Kidney capillary endothelial cell (primary cell): ENCODE measurements at regions not wholly inside any gene's neighbourhood (a gene's known extent, or its start where the extent isn't known, plus 50 kb on each side); places are given as distances from the start of the nearest gene placed in this dataset.
"Not testable (repeated sequence)": the region's sequence is repeated elsewhere in the genome, so short reads cannot be mapped to it uniquely, and the experiment has no call there.

Experiments used
- DNase-seq: peaks from one replicate; pipeline ENCODE4 v3.0.0-alpha.2; 2018; ENCODE audit warnings: low spot score

DNA sequence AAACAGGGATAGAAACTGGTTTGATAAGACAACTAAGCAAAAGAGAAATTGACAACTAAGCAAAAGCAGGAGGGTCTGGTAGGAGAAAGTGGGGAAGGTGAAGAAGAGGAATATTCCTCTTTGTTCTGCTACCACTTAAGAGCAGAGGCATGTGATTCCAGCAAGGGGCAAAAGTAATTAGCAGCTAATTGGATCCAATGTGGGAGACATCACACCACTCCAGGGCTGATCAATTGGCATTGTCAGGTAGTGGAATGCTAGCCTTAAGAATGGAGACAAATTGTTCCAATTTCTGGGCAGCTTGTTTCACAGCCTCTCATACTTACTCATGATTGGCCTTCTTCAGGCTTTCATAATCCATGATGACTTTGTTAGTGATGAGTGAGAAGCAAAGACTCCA, 547.1 kb upstream of the GCFC2 start:
- no peak for DNase-seq

DNA sequence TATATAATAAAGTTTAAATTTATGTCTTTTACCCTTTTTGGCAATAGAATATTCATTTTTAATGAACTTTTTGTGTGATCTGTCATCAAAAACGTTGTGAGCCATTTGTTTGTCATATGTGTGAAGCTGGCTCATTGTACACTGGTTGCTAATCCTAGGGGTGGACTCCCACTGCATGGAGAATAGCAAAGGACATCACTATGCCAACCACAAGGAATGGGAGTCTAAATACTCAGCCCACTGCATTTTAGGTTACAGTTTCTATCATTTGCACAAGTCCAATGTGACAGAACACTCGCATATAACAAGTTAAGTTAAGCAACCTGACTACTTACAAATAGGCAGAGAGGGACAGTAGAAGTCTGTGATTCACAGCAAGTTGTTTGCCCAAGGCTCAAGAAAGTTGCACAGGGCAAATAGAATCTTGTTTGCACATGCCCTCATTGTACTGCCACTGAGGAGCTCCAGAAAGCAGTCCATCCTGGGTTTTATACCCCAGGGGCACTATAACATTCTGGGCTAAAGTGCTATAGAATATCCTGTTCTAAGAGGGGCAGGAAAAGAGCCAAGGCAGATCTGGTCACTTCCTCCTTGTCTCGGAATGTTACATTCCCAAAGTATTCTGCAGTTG, 545.9 kb upstream of the GCFC2 start:
- DNase-seq, result no peak

DNA sequence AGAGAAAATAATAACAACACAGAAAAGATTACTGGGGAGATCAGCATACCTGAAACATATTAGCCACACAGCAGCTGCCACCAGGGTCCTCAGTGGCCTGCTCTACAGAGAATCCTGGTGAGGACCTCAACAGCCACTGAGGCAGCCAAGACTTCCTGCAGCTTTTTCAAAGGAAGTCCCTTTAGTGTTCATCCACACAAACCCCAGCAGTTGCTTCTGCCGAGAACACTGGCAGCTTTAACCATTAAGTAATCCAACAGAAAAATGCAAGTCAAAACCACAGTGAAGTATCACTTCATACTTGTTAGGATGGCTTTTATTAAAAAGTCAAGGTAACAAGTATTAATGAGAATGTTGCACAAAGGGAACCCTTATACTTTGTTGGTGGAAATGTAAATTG, 542.0 kb upstream of the GCFC2 start:
- no peak for DNase-seq

DNA sequence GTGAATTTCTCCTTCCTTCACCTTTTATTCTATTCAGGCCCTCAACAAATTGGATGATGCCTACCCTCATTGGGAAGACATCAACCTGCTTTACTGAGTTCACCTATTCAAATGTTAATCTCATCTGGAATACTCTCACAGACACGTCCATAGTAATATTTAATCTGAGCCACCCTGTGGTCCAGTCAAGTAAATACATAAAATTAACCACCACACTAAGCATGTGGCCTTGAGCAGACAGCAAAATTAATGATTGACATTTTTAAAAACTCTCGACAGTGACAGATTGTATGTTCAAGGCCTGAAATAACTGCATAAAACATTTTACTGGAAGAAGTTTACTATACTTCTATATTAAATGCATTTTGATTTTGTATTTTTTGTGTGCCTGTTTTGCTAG, 540.6 kb upstream of the GCFC2 start:
- DNase-seq, result no peak

DNA sequence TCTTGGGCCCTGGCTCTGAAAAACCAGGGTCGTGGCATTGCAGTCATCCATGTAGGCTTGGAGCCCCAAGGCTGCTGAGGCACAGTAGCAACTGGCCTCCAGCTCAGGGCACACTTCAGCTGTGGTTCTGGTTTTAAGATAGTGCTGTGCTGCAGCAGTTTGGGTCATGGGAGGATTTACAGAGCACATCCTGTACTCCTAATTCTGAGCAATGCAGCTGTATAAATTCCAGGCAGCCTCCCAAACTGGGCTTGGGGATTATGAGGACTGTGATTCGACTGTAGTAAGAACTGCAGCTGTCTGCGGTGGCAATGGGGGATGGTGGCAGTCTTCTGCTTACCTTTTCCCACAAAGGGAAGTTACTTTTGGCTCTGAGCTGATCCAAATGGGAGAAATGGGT, 536.3 kb upstream of the GCFC2 start:
- no peak for DNase-seq

DNA sequence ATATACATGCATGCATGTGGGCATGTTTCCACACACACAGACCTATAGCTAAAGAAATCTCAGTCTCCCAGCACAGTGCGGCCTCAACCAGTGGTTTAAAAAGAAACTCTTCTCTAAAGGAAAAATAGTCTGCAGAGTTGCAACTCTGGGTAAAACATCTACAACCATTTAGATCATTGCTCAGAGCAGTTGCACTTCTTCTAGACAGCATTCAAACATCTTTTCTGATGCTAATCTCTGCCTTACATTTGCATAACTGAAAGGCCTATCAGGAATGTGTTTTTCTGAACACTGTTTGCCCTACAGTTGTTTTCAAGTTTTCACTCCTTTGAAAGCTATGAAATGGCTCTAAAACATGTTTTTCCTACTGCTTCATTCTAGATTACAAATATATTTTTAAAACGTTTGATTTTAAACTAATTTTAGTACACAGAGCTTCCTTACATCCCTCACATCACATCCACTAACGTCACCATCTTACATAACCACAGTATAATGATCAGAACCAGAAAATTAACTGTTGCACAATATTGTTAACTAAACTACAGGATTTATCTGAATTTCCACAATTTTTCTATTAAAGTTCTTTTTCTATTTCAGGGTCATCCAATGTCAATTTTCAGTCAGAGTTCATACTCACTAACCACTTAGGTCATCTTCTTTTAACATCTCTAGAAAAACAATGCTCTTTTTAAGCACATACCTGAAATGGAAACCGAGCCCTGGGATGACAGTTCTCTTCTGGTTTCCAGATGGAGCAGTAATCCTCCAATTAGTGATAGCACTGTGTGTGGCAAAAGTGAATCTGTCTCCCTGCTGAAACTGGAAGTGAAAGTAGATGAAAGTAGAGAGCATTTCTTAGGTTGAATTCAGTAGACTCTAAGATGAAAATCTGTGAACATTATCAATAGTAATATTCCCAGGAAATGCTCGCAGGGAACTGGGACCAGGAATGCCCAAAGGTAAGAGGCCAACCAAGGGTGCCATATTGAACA, 501.6 kb upstream of the GCFC2 start:
- DNase-seq, result no peak

DNA sequence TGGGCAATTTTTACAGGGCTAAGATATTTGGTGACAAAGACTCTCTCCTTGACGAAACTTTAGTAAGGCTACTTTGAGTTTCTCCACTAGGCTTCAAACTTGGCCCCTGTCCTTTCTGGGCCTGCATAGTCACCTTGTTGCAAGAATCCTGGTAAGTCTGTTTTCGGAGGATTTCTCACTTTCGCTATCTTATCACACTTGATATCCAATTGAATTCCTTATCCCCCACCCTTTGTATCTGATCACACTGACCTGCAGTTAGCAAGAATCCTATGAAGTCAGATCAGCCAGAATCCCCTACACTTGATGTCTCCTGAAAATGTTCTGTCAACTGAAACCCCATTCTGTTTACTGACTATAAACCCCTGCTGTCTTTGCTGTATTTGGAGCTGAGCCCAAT, 499.8 kb upstream of the GCFC2 start:
- no peak for DNase-seq

DNA sequence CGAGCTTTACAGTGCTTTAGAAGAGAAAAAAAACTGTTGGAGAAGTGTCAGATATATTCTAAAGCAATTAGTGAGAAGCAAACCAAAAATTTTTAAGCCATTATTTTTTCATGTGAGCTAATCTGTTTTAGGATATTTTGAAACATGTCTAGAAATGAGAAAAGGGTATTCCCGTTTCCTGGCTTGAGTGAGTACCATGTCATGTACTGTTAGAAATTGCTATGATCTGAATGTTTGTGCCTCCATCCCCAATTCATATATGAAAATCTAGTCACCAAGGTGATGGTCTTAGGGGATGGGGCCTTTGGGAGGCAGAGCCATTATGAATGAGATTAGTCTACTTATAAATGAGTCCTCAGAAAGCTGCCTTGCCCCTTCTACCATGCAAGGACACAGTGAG, 493.3 kb upstream of the GCFC2 start:
- no peak for DNase-seq

DNA sequence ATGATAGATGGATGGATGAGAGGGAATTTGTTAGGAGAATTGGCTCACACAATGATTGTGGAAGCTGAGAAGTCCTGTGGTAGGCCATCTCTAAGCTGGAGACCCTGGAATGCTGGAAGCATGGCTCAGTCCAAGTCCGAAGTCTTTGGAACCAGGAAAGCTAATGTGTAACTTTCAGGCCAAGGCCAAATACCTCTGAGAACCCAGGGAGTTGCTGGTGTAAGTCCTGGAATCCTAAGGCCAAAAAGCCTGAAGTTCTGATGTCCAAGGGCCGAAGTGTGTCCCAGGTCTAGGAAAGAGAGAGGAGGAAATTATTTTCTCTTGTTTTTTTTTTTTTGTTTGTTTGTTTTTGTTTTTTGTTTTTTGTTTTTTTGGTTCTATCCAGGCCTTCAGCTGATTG, 492.2 kb upstream of the GCFC2 start:
- DNase-seq, result no peak

DNA sequence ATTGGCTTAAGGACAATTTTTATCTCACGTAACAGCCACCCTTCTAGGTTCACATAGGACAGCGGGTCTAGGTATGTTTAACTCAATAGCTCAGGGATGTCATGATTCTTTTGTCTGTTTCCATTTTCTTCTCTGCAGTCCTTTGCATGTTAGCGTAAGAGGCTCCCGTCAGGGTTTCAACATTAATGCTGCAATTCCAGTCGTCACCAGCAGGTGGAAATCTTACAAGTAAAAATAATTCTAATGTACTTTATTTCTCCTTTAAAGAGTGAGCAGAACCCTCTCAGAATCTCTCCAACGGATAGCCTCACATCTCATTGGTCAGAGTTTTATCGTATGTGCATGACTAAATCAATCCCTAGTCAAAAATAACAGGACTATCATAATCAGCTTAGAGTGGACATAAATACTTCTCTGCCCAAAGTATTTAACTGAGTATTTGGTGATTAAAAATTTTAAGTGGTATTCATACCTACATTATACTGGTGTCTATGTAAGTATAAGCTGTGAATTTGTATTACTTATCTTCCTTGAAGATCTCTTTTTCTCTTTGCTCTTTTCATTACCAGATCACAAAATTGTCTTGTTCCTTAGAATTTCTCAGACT, 487.2 kb upstream of the GCFC2 start:
- peak; percentile 68 for DNase-seq

DNA sequence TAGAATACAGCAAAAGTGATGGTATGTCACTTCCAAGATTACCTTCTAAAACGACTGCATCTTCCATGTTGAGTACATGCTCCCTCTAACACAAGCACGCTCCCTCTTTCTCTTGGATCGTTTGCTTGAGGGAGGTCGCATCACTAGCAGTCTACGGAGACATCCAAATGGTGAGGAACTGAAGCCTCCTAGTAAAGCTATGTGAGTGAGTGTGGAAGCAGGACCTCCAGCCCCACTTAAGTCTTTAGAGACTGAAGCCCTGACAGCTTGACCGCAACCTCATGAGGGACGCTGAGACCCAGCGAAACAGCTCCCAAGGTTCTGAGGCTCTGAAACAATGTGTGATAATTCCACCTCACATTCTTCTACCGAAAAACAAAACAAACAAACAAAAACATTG, 486.7 kb upstream of the GCFC2 start:
- no peak for DNase-seq

DNA sequence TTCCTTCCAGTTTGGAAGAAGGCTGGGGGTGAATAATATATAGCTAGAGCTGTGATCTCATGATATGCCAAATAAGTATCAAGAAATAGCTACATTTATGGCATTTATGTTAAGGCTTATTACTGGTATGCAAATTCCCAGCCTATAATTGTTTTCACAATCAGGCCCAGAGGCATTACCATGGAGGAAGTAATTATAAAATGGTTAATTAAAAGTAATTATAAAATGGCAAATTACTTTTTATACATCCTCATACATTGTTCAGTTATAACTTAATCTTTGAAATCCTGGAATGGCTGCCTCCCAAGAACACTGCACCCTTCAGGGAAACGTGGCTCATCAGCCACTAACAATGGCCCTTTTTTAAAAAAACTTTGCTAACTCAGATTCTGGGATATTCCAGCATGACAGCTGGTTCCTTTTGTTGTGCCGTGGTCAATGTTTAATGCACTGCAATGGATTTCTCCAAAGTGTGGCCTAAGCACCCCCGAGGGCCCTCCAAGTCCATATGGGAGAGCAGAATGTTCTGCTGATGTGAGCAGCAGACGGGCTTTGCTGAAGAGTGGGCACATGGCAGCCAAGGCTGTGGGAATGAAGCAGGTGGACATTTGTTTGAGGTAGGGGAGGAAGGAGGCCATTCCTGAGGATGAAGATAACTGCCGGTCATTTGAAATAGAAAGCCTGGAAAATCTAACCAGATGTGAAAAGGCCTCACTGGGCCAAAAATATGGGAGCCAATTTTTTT, 483.5 kb upstream of the GCFC2 start:
- DNase-seq, result no peak

DNA sequence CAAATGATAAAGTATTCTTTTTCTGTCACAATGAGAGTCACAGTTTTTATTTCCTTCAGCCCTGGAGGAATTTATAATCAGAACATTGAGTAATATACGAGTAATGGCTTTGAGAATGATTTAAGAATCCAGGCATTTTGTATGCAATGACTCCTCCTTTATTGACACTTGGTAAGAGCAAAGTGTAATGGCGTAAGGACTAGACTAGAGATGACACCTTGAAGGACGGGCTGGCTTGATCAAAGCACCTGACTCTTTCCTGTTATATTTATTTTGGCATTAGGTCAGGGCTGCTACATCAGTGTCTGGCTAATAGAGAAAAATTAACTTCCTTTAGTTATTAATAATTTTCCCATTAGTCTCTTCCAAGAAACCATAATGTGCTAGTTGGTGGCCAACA, 482.4 kb upstream of the GCFC2 start:
- DNase-seq, result no peak

DNA sequence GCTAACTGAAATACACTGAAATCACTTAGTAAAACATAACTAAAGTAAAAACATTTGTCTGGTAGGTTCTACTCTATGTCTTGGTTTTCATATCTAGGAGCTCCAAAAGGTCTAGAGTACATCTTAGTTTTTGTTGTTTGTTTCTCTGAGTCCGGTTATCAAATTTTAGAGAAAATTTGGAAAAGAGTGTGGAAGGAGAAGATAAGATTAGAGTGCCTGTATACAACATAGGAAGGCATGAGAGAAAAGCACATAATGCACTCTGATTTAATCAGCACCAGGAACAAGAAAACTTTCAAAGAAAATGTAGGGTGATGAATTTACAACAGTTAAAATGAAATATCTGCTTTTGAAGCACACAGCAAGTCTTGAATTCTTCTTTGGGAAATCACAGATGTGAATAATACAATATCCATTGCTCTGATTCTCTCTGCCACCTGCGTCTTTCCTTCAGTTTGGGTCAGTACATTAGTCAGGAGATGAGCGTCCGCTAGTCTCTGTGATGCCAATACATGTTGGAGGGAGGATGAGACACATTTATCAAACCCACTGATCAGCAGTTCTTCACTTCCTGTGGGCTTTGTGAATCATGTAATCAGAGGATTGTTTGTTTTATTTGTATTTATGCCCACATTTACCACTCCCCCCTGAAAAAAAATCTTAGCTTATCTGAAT, 477.8 kb upstream of the GCFC2 start:
- DNase-seq, result peak; percentile 16

DNA sequence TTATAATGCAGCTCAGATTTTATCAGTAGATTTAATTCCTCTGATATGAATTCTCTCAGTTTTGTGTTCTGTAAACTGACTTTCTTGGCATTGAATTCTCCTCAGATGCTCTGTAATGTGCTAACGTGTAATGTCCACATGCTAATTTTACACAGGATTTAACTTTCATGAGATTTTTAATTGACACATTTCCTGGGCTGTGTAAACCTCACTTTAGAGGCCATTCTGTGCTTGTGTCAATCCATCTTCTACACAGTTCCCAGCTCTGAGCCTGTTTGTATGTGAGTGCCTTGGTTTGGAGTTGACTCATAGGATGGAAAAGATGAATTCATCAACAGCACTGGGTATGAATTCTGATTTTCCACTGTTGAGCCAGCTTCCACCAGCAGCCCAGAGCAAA, 476.7 kb upstream of the GCFC2 start:
- DNase-seq, result no peak

DNA sequence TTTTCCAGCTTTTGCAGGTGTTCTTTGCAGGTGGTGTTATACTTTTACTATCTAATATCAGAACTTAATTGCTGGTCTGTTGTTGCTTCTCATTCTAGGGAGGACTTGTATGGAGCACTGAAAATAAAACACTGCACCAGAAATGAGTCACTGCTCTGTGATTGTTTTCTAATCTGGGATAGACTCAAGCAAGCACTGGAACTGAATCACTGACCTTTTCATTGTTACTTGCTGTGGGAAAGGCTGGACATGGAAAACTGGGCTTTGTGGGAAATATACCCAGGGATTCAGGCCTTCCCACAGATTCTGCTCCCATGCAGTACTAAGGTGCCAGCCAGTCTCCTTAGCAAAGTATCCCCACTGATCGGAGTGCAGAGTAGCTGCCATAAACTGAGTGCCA, 470.0 kb upstream of the GCFC2 start:
- no peak for DNase-seq

DNA sequence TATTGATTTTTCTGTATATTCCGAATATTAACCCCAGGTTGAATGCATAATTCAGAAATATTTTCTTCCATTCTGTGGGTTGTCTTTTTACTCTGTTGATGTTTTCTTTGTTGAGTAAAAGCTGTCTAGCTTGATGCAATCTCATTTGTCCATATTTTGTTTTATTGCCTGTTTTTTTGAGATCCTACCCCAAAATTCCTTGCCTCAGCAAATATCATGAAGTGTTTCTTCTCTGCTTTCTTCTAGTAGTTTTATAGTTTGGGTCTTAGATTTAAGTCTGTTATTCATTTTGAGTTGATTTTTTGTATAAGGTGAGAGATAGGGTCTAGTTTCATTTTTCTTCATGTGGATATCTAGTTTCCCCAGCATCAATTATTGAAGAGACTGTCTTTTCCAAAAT, 467.9 kb upstream of the GCFC2 start:
- no peak for DNase-seq

DNA sequence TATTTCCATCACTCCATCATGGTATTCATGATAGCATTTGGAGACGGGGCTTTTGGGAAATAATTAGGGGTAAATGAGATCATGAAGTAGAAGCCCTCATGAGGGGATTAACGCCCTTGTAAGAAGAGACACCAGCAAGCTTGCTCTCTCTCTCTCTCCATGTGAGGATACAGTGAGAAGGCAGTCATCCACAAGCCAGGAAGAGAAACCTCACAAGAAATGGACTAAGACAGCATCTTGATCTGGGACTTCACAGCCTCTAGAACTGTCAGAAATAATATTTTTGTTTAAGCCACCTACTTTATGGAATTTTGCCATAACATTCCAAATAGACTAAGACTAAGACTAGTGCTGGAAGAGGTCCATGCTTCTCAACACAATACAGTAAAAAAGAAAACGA, 464.6 kb upstream of the GCFC2 start:
- DNase-seq, result no peak

DNA sequence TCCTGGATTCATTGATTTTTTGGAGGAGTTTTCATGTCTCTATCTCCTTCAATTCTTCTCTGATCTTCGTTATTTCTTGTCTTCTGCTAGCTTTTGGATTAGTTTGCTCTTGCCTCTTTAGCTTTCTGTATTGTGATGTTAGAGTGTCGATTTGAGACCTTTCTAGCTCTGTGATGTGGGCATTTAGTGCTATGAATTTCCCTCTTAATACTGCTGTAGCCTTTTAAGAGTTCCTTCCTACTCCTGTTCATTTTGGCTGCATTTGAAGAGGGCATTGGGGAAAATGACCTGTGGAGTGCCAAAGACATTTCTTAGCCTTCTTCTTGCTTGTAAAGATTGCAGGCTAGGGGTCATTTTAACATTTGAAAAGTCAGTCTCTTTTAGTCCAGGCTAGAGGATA, 463.8 kb upstream of the GCFC2 start:
- DNase-seq, result no peak

DNA sequence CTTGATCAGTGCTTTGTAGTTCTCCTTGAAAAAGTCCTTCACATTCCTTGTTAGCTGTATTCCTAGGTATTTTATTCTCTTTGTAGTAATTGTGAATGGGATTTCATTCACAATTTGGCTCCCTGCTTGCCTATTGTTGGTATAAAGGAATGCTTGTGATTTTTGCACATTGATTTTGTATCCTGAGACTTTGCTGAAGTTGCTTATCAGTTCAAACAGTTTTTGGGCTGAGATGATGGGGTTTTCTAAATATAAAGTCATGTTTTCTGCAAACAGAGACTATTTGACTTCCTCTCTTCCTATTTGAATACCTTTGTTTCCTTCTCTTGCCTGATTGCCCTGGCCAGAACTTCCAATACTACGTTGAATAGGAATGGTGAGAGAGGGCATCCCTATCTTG, 462.5 kb upstream of the GCFC2 start:
- DNase-seq, result not testable (repeated sequence)

DNA sequence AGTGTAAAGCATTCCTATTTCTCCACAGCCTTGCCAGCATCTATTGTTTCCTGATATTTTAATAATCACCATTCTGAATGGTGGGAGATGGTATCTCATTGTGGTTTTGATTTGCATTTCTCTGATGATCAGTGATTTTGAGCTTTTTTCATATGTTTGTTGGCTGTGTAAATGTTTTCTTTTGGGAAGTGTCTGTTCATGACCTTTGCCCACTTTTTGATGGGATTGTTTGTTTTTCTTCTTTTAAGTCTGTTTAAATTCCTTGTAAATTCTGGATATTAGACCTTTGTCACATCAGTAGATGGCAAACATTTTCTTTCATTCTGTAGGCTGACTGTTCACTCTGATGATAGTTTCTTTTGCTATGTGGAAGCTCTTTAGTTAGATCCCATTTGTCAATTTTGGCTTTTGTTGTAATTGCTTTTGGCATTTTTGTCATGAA, 461.5 kb upstream of the GCFC2 start:
- not testable (repeated sequence) for DNase-seq

DNA sequence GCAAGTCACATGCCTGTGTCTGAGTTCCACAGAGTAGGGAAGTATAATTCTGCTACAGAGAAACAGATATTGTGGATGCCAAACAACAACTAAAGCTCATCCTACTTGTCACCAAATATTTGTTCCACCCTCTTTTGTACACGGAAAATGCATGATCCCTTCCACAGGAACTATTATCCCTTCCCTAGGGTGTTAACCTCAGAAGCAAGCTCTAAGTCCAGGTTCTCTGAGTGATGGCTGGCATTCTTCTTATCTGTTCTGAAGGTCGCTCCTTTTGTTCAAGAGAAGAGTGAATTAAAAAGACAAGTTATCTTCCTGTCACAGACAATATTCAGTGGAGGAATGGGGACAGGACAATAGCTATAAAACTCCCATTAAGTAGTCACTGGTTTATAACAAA, 460.1 kb upstream of the GCFC2 start:
- DNase-seq, result no peak
